ENCODE measurements at regions not wholly inside any gene's neighbourhood (a gene's known extent, or its start where the extent isn't known, plus 50 kb on each side); places are given as distances from the start of the nearest gene placed in this dataset.

GRCh38 chr15:53434174-53434678 lies 325.2 kb downstream of the WDR72 start:
- ATAC-seq (ENCODE audit: low read depth) (no peak), DNase-seq (no peak)
- Histone ChIP-seq H3K27me3 (replicated peaks in 1 of 4; ENCODE audit: control extremely low read depth in 1 of 4, control insufficient read depth in 3 of 4, insufficient read depth in 4 of 4, low read length in 3 of 4) (no peaks in the 10 kb centered on the region), H4K20me1 (ENCODE audit: control insufficient read depth, insufficient read depth, low read length, poor library complexity, severe bottlenecking) (no peaks in the 10 kb centered on the region), H3K4me1 (ENCODE audit: control insufficient read depth in 2 of 2, insufficient read depth in 2 of 2, low read length in 2 of 2) (no peaks in the 10 kb centered on the region), H3K27ac (ENCODE audit: low read length in 2 of 2) (no peak overlapping the region), H3K4me2 (replicated peaks; ENCODE audit: low read depth, low read length, poor library complexity, severe bottlenecking) (no peak overlapping the region), H3K79me2 (ENCODE audit: control insufficient read depth, insufficient read depth, low read length) (no peaks in the 10 kb centered on the region), H2AFZ (ENCODE audit: insufficient read depth, low read depth, low read length, poor library complexity, severe bottlenecking) (no peak overlapping the region), H3K4me3 (ENCODE audit: control extremely low read depth in 1 of 5, extremely low read depth in 1 of 5, insufficient read depth in 1 of 5, low read depth in 2 of 5, low read length in 4 of 5) (no peak overlapping the region), H3K36me3 (replicated peaks in 1 of 2; ENCODE audit: control extremely low read depth in 1 of 2, control insufficient read depth in 1 of 2, extremely low read depth in 1 of 2, insufficient read depth in 2 of 2, low read length in 1 of 2) (no peaks in the 10 kb centered on the region), H3K9ac (ENCODE audit: low read length) (no peak overlapping the region), H3K9me3 (ENCODE audit: control extremely low read depth in 1 of 3, control insufficient read depth in 2 of 3, insufficient read depth in 1 of 3, low read length in 2 of 3) (no peaks in the 10 kb centered on the region)
- ChIA-PET CTCF (no interaction called here), POLR2A (no interaction called here)
- WGBS (ENCODE audit: insufficient coverage) = 46% methylated on average over 2 of the region's 4 CpGs
- H3K4me1 Mint-ChIP-seq = no peaks in the 10 kb centered on the region
- intact Hi-C loops (cut with micrococcal nuclease) = no loop called here
- no peak for TF ChIP-seq CTCF (IDR thresholded peaks at IDR 0.05)
- no peak for TF ChIP-seq EZH2 (IDR thresholded peaks at IDR 0.05; ENCODE audit: borderline replicate concordance, insufficient read depth, low read depth, low read length, poor library complexity, severe bottlenecking)
- no peaks in the 10 kb centered on the region for H3K27me3 Mint-ChIP-seq
- H3K9me3 Mint-ChIP-seq (ENCODE audit: insufficient read depth) = no peaks in the 10 kb centered on the region
- no peak overlapping the region for H3K4me3 Mint-ChIP-seq
- no peak overlapping the region for H3K27ac Mint-ChIP-seq

GRCh38 chr15:53416219-53416940 lies 343.1 kb downstream of the WDR72 start:
- ChIA-PET POLR2A (no interaction called here), CTCF (interaction anchor here (0.6 kb wide), 1 partner anchor 23 kb away, joined by 3 read pairs; no protein-coding TSS in a partner anchor)
- no peak overlapping the region for H3K4me2 ChIP-seq (replicated peaks; ENCODE audit: low read depth, low read length, poor library complexity, severe bottlenecking)
- no peaks in the 10 kb centered on the region for H3K79me2 ChIP-seq (ENCODE audit: control insufficient read depth, insufficient read depth, low read length)
- H3K36me3 ChIP-seq (replicated peaks in 1 of 2; ENCODE audit: control extremely low read depth in 1 of 2, control insufficient read depth in 1 of 2, extremely low read depth in 1 of 2, insufficient read depth in 2 of 2, low read length in 1 of 2) = no peaks in the 10 kb centered on the region
- 89% methylated on average over 1 of the region's 2 CpGs for WGBS (ENCODE audit: insufficient coverage)
- H3K4me3 ChIP-seq (ENCODE audit: control extremely low read depth in 1 of 5, extremely low read depth in 1 of 5, insufficient read depth in 1 of 5, low read depth in 2 of 5, low read length in 4 of 5) = no peak overlapping the region
- peaks cover 3% of the 10 kb centered on the region for H3K9me3 Mint-ChIP-seq (ENCODE audit: insufficient read depth)
- intact Hi-C loops (cut with micrococcal nuclease) = no loop called here
- ATAC-seq (ENCODE audit: low read depth) = no peak
- no peak overlapping the region for H3K9ac ChIP-seq (ENCODE audit: low read length)
- no peaks in the 10 kb centered on the region for H3K4me1 Mint-ChIP-seq
- no peaks in the 10 kb centered on the region for H3K9me3 ChIP-seq (ENCODE audit: control extremely low read depth in 1 of 3, control insufficient read depth in 2 of 3, insufficient read depth in 1 of 3, low read length in 2 of 3)
- no peak overlapping the region for H3K4me3 Mint-ChIP-seq
- H3K27ac Mint-ChIP-seq = no peak overlapping the region
- no peaks in the 10 kb centered on the region for H4K20me1 ChIP-seq (ENCODE audit: control insufficient read depth, insufficient read depth, low read length, poor library complexity, severe bottlenecking)
- H3K27me3 Mint-ChIP-seq = peaks cover 4% of the 10 kb centered on the region
- no peaks in the 10 kb centered on the region for H3K4me1 ChIP-seq (ENCODE audit: control insufficient read depth in 2 of 2, insufficient read depth in 2 of 2, low read length in 2 of 2)
- H3K27ac ChIP-seq (ENCODE audit: low read length in 2 of 2) = no peak overlapping the region
- TF ChIP-seq CTCF (IDR thresholded peaks at IDR 0.05) = no peak
- DNase-seq = no peak
- no peaks in the 10 kb centered on the region for H3K27me3 ChIP-seq (replicated peaks in 1 of 4; ENCODE audit: control extremely low read depth in 1 of 4, control insufficient read depth in 3 of 4, insufficient read depth in 4 of 4, low read length in 3 of 4)
- no peak overlapping the region for H2AFZ ChIP-seq (ENCODE audit: insufficient read depth, low read depth, low read length, poor library complexity, severe bottlenecking)

Measured in B cell (primary cell).